GM12873 (cell line): ENCODE measurements at regions not wholly inside any gene's neighbourhood (a gene's known extent, or its start where the extent isn't known, plus 50 kb on each side); places are given as distances from the start of the nearest gene placed in this dataset.

ENCODE experiments used
- CTCF ChIP-seq: IDR thresholded peaks from 2 replicates; pipeline ENCODE4 v1.5.1; 2012; ENCODE audit warnings: low read depth, mild to moderate bottlenecking, moderate library complexity, low read length, control low read depth; ENCODE audit not compliant: insufficient read depth; ENCODE audit errors: missing control alignments

GRCh38 chr2:184040230-184040629 lies 558.1 kb upstream of the ZNF804A start:
- TF ChIP-seq CTCF = no peak

GRCh38 chr2:184041077-184041476 lies 557.3 kb upstream of the ZNF804A start:
- no peak for TF ChIP-seq CTCF

DNA sequence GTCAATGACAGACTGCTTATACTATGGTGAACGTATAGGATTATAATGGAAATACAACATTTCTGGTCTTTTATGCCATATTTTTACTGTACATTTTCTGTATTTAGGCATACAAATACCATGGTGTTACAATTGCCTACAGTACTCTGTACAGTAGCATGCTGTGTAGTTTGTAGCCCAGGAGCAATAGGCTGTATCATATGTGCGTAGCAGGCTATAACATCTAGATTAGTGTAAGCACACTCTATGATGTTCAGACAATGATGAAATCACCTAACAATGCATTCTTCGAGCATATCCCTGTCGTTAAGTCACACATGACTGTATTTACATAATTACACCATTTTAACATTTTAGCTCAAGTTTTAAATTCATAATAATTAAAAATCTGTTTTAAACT lies 556.6 kb upstream of the ZNF804A start:
- TF ChIP-seq CTCF = no peak

- TF ChIP-seq CTCF = no peak
These were observed 550.8 kb upstream of the ZNF804A start for GRCh38 chr2:184047536-184047935.

- no peak for TF ChIP-seq CTCF
These were observed 548.8 kb upstream of the ZNF804A start for GRCh38 chr2:184049566-184049965.

DNA sequence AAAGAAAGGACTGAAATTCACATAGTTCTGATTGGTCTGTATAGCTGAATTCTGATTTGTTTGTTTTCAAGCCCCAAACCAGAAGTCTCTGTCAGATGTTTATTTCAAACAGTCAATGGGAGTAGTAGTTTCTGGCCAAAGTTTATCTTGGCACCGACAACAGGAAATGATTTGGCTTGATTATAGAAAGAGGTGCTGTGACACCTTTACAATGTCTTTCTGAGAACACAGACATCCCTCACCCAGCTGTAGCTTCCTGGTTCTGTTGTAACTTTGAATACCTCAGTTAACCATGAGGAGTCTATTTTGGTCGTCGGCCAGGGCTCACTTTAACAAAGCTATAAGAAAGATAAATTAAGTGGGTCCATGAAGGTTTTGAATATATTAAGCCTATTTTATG lies 545.0 kb upstream of the ZNF804A start:
- no peak for TF ChIP-seq CTCF

DNA sequence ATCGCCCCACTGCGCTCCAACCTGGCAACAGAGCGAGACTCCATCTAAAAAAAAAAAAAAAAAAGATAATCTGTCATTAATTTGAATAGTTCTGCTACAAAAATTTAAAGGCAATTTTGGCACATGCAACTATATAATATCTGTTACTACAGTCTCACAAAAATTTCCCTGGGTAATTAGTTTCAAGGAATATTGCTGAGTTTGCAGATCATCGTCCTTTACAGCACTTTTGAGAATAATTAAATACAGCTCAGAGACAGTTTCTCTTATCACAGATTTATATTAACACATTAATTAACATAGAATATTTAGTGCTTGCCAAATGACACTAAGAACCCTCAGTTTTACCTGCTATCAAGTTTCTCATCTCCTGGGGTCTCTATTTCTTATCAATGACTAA lies 540.4 kb upstream of the ZNF804A start:
- TF ChIP-seq CTCF = no peak
